Endothelial cell of umbilical vein (primary cell): ENCODE measurements at regions not wholly inside any gene's neighbourhood (a gene's known extent, or its start where the extent isn't known, plus 50 kb on each side); places are given as distances from the start of the nearest gene placed in this dataset.

Source experiments
- BruUV-seq: library from RNA; stranded (reverse); fragments of 400-500 nt; replicated peaks from 2 replicates; lab custom pipeline; 2021; lab: Mats Ljungman, UMichigan
- CTCF ChIA-PET: fragments of 300-600, 350-600 bp; sonication (Branson Sonifier 250); formaldehyde crosslinking; loops from one replicate; lab custom pipeline; 2021; ENCODE audit warnings: antibody characterized with exemption, inconsistent platforms; lab: Charles Lee
- POLR2A ChIA-PET: fragments of 300-600, 350-600 bp; sonication (Branson Sonifier 250); formaldehyde crosslinking; loops from one replicate; lab custom pipeline; 2021; ENCODE audit warnings: antibody characterized with exemption, inconsistent platforms; lab: Charles Lee
- DNase-seq: peaks from one replicate; pipeline ENCODE4 v3.0.0-alpha.2; 2011; ENCODE audit warnings: low read depth, low spot score
- FAIRE-seq: peaks from 2 replicates; lab custom pipeline; 2011; peaks lifted over from hg19 to GRCh38; lab: Jason Lieb, UNC
- H2AFZ ChIP-seq: 2 replicates; pipeline ENCODE4 v1.6.0; 2012; ENCODE audit warnings: low read depth, low read length, control low read depth, inconsistent platforms
- H3K27ac ChIP-seq: 2 replicates; pipeline ENCODE4 v1.5.1; 2011; ENCODE audit warnings: low read depth, mild to moderate bottlenecking, control low read depth, low read length, moderate library complexity; ENCODE audit not compliant: insufficient read depth
- H3K27me3 ChIP-seq, 2 experiments: 2 replicates each; pipeline versions ENCODE4 v1.6.0 to v1.6.1; 2011; ENCODE audit warnings: low read length in 2 of 2, mixed read lengths in 1 of 2; ENCODE audit not compliant: control insufficient read depth in 2 of 2, insufficient read depth in 2 of 2
- H3K36me3 ChIP-seq, 2 experiments: 2 replicates in 1 of 2; 3 replicates in 1 of 2; pipeline ENCODE4 v1.5.1; 2011; ENCODE audit warnings: low read length in 2 of 2, mild to moderate bottlenecking in 1 of 2, moderate library complexity in 1 of 2; ENCODE audit not compliant: control insufficient read depth in 2 of 2, insufficient read depth in 2 of 2; ENCODE audit errors: extremely low read depth in 1 of 2
- H3K4me1 ChIP-seq: 3 replicates; pipeline ENCODE4 v1.5.1; 2011; ENCODE audit warnings: mild to moderate bottlenecking, low read length; ENCODE audit not compliant: control insufficient read depth, insufficient read depth; ENCODE audit errors: extremely low read depth
- H3K4me2 ChIP-seq: 2 replicates; pipeline ENCODE4 v1.6.1; 2011; ENCODE audit warnings: low read length, control low read depth, mixed read lengths; ENCODE audit not compliant: insufficient read depth
- H3K4me3 ChIP-seq, 3 experiments: fragments of 200-600 bp in 1 of 3; sonication (generic), shearing (Covaris generic) in 1 of 3; replicated peaks in 1 of 3; 2 replicates each; pipeline ENCODE4 v1.5.1; 2011 to 2016; ENCODE audit warnings: control low read depth in 3 of 3, low read length in 3 of 3, mild to moderate bottlenecking in 2 of 3, inconsistent platforms in 1 of 3, low read depth in 1 of 3, moderate library complexity in 1 of 3; ENCODE audit not compliant: insufficient read depth in 1 of 3
- H3K79me2 ChIP-seq: 2 replicates; pipeline ENCODE4 v1.6.0; 2012; ENCODE audit warnings: low read length, inconsistent platforms; ENCODE audit not compliant: control insufficient read depth, insufficient read depth
- H3K9ac ChIP-seq: replicated peaks from 2 replicates; pipeline ENCODE3; 2011; ENCODE audit warnings: low read length, control low read depth; ENCODE audit not compliant: insufficient read depth; ENCODE audit errors: extremely low read depth
- H3K9me1 ChIP-seq: replicated peaks from 3 replicates; pipeline ENCODE4 v1.6.0; 2011; ENCODE audit warnings: mild to moderate bottlenecking, low read length; ENCODE audit not compliant: control insufficient read depth, insufficient read depth; ENCODE audit errors: extremely low read depth
- H3K9me3 ChIP-seq: replicated peaks from 2 replicates; pipeline ENCODE4 v1.5.1; 2012; ENCODE audit warnings: low read length, inconsistent platforms; ENCODE audit not compliant: control insufficient read depth, insufficient read depth
- H4K20me1 ChIP-seq: replicated peaks from 2 replicates; pipeline ENCODE3; 2011; ENCODE audit warnings: mild to moderate bottlenecking, low read length; ENCODE audit not compliant: control insufficient read depth, insufficient read depth; ENCODE audit errors: extremely low read depth
- EZH2 ChIP-seq: IDR thresholded peaks from 2 replicates; pipeline ENCODE4 v1.6.1; 2012; ENCODE audit warnings: borderline replicate concordance, low read depth, mild to moderate bottlenecking, moderate library complexity, low read length, inconsistent platforms; ENCODE audit not compliant: severe bottlenecking
- FOS ChIP-seq: IDR thresholded peaks from 2 replicates; pipeline ENCODE4 v1.6.1; 2011; ENCODE audit warnings: mild to moderate bottlenecking, low read length, moderate library complexity, borderline replicate concordance; ENCODE audit not compliant: insufficient read depth
- GATA2 ChIP-seq: IDR thresholded peaks from 2 replicates; pipeline ENCODE4 v1.7.0; 2011; ENCODE audit warnings: low read depth, mild to moderate bottlenecking, moderate library complexity, mixed read lengths, low read length; ENCODE audit not compliant: insufficient read length, insufficient read depth
- JUN ChIP-seq: IDR thresholded peaks from 2 replicates; pipeline ENCODE4 v1.6.1; 2011; ENCODE audit warnings: borderline replicate concordance, low read depth; ENCODE audit not compliant: insufficient read length, insufficient read depth
- MAX ChIP-seq: IDR thresholded peaks from 2 replicates; pipeline ENCODE4 v1.6.1; 2011; ENCODE audit not compliant: insufficient read depth, insufficient read length
- MYC ChIP-seq: IDR thresholded peaks from one replicate; pipeline ENCODE4 v1.6.1; 2011; ENCODE audit warnings: mild to moderate bottlenecking, low read depth, low read length
- POLR2A ChIP-seq: IDR thresholded peaks from 2 replicates; pipeline ENCODE4 v1.6.1; 2012; ENCODE audit warnings: low read depth, mild to moderate bottlenecking, control low read depth, low read length
- POLR2AphosphoS5 ChIP-seq: IDR thresholded peaks from 2 replicates; pipeline ENCODE4 v1.6.1; 2012; ENCODE audit warnings: low read depth, mild to moderate bottlenecking, control low read depth, low read length, moderate library complexity; ENCODE audit not compliant: insufficient read depth
- dilution Hi-C: fragments of 300-500 bp; cut with MboI; formaldehyde crosslinking; loops from one replicate; pipeline ENCODE4 v1.15.0; 2019; ENCODE audit warnings: low sequenced_read_pairs; ENCODE audit not compliant: extremely low pct_ligation_motif_present
- intact Hi-C: fragments of 100-400 bp; cut with micrococcal nuclease; formaldehyde crosslinking; loops from one replicate; pipeline ENCODE4 v1.10.0; 2022
- TF ChIP-seq, protein P1 (sequence below), 2 donors: IDR thresholded peaks; 1 replicate in 1 of 2; 2 replicates in 1 of 2; pipeline ENCODE4 v1.5.1; 2011; ENCODE audit warnings: low read length in 2 of 2, mild to moderate bottlenecking in 2 of 2, moderate library complexity in 2 of 2, control low read depth in 1 of 2, inconsistent platforms in 1 of 2, low read depth in 1 of 2; ENCODE audit not compliant: insufficient read depth in 1 of 2; ENCODE audit errors: extremely low read depth in 1 of 2

DNA sequence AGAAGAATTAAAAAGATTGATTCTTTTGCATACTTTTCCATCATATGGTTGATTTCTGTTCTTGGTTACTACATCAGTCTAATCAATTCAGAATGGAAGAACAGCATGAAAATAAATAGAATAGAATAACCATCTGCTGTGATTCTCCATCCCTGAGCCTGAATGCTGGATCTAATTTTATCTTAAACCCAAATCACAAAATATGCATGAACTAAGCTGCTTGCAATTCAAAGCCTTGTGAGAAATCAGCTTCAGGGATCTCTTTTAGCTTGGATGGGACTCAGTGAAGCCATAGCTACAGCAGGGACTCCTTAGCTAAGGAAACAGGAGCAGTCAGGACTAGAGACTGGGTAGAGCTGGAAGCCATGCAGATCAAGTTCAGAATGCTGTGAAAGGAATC lies 74.1 kb downstream of the TPBG start:
- H3K4me1 ChIP-seq: no peaks in the 10 kb centered on the region
- H2AFZ ChIP-seq: no peak overlapping the region
- DNase-seq (no peak), FAIRE-seq (no peak)
- H3K79me2 ChIP-seq: no peaks in the 10 kb centered on the region
- TF ChIP-seq JUN: no peak
- TF ChIP-seq POLR2A: no peak
- no peak for TF ChIP-seq FOS
- TF ChIP-seq MYC: no peak
- TF ChIP-seq, protein P1, sequence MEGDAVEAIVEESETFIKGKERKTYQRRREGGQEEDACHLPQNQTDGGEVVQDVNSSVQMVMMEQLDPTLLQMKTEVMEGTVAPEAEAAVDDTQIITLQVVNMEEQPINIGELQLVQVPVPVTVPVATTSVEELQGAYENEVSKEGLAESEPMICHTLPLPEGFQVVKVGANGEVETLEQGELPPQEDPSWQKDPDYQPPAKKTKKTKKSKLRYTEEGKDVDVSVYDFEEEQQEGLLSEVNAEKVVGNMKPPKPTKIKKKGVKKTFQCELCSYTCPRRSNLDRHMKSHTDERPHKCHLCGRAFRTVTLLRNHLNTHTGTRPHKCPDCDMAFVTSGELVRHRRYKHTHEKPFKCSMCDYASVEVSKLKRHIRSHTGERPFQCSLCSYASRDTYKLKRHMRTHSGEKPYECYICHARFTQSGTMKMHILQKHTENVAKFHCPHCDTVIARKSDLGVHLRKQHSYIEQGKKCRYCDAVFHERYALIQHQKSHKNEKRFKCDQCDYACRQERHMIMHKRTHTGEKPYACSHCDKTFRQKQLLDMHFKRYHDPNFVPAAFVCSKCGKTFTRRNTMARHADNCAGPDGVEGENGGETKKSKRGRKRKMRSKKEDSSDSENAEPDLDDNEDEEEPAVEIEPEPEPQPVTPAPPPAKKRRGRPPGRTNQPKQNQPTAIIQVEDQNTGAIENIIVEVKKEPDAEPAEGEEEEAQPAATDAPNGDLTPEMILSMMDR (IDR thresholded peaks at IDR 0.05; ENCODE audit: extremely low read depth in 1 of 2, insufficient read depth in 1 of 2, low read depth in 1 of 2, low read length in 2 of 2): no peak
- TF ChIP-seq GATA2: no peak
- TF ChIP-seq EZH2: no peak
- no peak for TF ChIP-seq POLR2AphosphoS5
- TF ChIP-seq MAX: no peak
- POLR2A ChIA-PET: no interaction called here
- H4K20me1 ChIP-seq: no peaks in the 10 kb centered on the region
- BruUV-seq: no TSS peak
- no peaks in the 10 kb centered on the region for H3K9me1 ChIP-seq
- no peak overlapping the region for H3K4me3 ChIP-seq
- no peaks in the 10 kb centered on the region for H3K27me3 ChIP-seq
- no peak overlapping the region for H3K9ac ChIP-seq
- CTCF ChIA-PET: no interaction called here
- H3K27ac ChIP-seq: no peak overlapping the region
- intact Hi-C loops (no loop called here), dilution Hi-C loops (no loop called here)
- no peaks in the 10 kb centered on the region for H3K36me3 ChIP-seq
- no peak overlapping the region for H3K4me2 ChIP-seq
- no peaks in the 10 kb centered on the region for H3K9me3 ChIP-seq
